Breast epithelium (tissue), 3 donors: ENCODE measurements at regions not wholly inside any gene's neighbourhood (a gene's known extent, or its start where the extent isn't known, plus 50 kb on each side); places are given as distances from the start of the nearest gene placed in this dataset.

Experiments
- CTCF ChIP-seq, 3 donors: fragments of 450-650 bp; IDR thresholded peaks; one replicate each; pipeline ENCODE4 v1.5.1; 2016 to 2017; ENCODE audit warnings: antibody characterized with exemption in 3 of 3, mild to moderate bottlenecking in 3 of 3, moderate library complexity in 3 of 3
- POLR2A ChIP-seq: fragments of 450-650 bp; IDR thresholded peaks from one replicate; pipeline ENCODE4 v1.6.1; 2016; ENCODE audit warnings: antibody characterized with exemption, mild to moderate bottlenecking, moderate library complexity
- POLR2AphosphoS5 ChIP-seq, 3 donors: sonication (generic); formaldehyde crosslinking; IDR thresholded peaks; one replicate each; pipeline ENCODE4 v1.6.1; 2017; ENCODE audit warnings: antibody characterized with exemption in 3 of 3

- TF ChIP-seq CTCF (IDR thresholded peaks at IDR 0.05) (no peak), POLR2AphosphoS5 (IDR thresholded peaks at IDR 0.05) (no peak), POLR2A (no peak)
Measured at GRCh38 chr7:31437250-31437865, 76.5 kb upstream of the ITPRID1 start.
